Panc1 (cell line): ENCODE measurements at regions not wholly inside any gene's neighbourhood (a gene's known extent, or its start where the extent isn't known, plus 50 kb on each side); places are given as distances from the start of the nearest gene placed in this dataset.

Experiments
- CTCF ChIP-seq: fragments of 450-650 bp; IDR thresholded peaks from 2 replicates; pipeline ENCODE4 v1.5.1; 2017; ENCODE audit warnings: mild to moderate bottlenecking
- POLR2AphosphoS5 ChIP-seq: IDR thresholded peaks from 2 replicates; pipeline ENCODE4 v1.6.1; 2012; ENCODE audit warnings: mild to moderate bottlenecking, low read depth, low read length, moderate library complexity
- REST ChIP-seq, 2 experiments: IDR thresholded peaks; 2 replicates each; pipeline ENCODE4 v1.6.1; 2011 to 2012; ENCODE audit warnings: low read depth in 2 of 2, control low read depth in 1 of 2, low read length in 1 of 2, mild to moderate bottlenecking in 1 of 2, moderate library complexity in 1 of 2; ENCODE audit not compliant: insufficient read depth in 1 of 2

- TF ChIP-seq POLR2AphosphoS5 (no peak), CTCF (no peak), REST (IDR thresholded peaks at IDR 0.05; ENCODE audit: insufficient read depth in 1 of 2, low read depth in 2 of 2, low read length in 1 of 2) (no peak)
Observed at GRCh38 chr7:97635622-97636021, 96.3 kb upstream of the TAC1 start.
